ENCODE measurements at regions not wholly inside any gene's neighbourhood (a gene's known extent, or its start where the extent isn't known, plus 50 kb on each side); places are given as distances from the start of the nearest gene placed in this dataset.

DNA sequence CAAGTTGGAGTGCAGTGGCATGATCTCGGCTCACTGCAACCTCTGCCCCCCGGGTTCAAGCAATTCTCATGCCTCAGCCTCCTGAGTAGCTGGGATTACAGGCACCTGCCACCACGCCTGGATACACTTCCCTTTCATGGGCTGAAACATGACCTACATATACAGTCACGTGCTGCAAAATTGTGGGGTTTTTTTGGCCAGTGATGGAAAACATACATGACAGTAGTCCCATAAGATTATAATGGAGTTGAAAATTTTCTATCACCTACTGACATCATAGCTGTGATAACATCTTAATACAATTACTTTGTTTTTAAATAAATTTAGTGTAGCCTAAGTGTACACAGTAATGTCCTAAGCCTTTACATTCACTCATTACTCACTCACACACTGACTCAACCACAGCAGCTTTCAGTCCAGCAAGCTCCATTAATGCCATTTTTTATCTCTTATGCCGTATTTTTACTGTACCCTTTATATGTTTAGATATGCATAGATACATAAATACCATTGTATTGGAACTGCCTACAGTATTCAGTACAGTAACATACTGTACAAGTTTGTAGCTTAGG lies 79.9 kb upstream of the TMEM196 start:
- H3K27ac ChIP-seq, result no peak overlapping the region
- no peak overlapping the region for H3K4me3 ChIP-seq
- no peak for TF ChIP-seq Cebpa-rat (IDR thresholded peaks at IDR 0.05)
- H3K9me3 ChIP-seq (replicated peaks in 1 of 11), result no peaks in the 10 kb centered on the region
- no peaks in the 10 kb centered on the region for H4K20me1 ChIP-seq
- no peak overlapping the region for H3K4me2 ChIP-seq
- no peaks in the 10 kb centered on the region for H3K27me3 ChIP-seq
- no peaks in the 10 kb centered on the region for H3K4me1 ChIP-seq
- no peaks in the 10 kb centered on the region for H3K36me3 ChIP-seq
- H3K9ac ChIP-seq, result no peak overlapping the region

DNA sequence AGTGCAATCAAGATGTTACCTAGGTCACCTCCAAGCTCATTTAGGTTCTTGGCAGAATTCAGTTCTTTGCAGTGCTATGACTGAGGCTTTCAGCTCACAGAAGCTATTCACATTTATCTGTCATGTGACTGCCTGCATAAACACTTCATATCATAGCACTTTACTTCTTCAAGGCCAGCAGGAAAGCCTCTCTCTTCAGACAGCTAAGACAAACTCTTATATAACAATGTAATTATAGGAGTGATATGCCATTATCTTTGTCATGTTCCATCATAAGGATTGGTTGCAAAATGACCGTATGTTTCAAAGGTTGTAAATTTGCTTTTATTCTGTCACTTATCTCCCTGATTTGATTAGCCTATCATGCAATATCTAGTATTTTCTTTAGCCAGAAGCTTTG lies 78.8 kb upstream of the TMEM196 start:
- H3K27ac ChIP-seq, result no peak overlapping the region
- TF ChIP-seq Cebpa-rat (IDR thresholded peaks at IDR 0.05), result no peak
- H3K9me3 ChIP-seq (replicated peaks in 1 of 11), result no peaks in the 10 kb centered on the region

GRCh38 chr7:19851504-19851903 lies 78.1 kb upstream of the TMEM196 start:
- Histone ChIP-seq H3K27me3 (no peaks in the 10 kb centered on the region), H3K4me2 (no peak overlapping the region), H3K4me3 (no peak overlapping the region), H4K20me1 (no peaks in the 10 kb centered on the region), H3K9ac (no peak overlapping the region), H3K36me3 (no peaks in the 10 kb centered on the region), H3K4me1 (no peaks in the 10 kb centered on the region), H3K27ac (no peak overlapping the region), H3K9me3 (replicated peaks in 1 of 11) (no peaks in the 10 kb centered on the region)
- no peak for TF ChIP-seq Cebpa-rat (IDR thresholded peaks at IDR 0.05)

More for the DNA sequence above, 78.8 kb upstream of the TMEM196 start:
- H3K4me2 ChIP-seq, result no peak overlapping the region
- no peak overlapping the region for H3K4me3 ChIP-seq
- H3K9ac ChIP-seq, result no peak overlapping the region
- no peaks in the 10 kb centered on the region for H3K4me1 ChIP-seq
- no peaks in the 10 kb centered on the region for H3K27me3 ChIP-seq
- no peaks in the 10 kb centered on the region for H3K36me3 ChIP-seq
- no peaks in the 10 kb centered on the region for H4K20me1 ChIP-seq

GRCh38 chr7:19834566-19834965 lies 61.1 kb upstream of the TMEM196 start:
- Histone ChIP-seq H4K20me1 (no peaks in the 10 kb centered on the region), H3K9ac (no peak overlapping the region), H3K36me3 (no peaks in the 10 kb centered on the region), H3K4me1 (no peaks in the 10 kb centered on the region), H3K27me3 (no peaks in the 10 kb centered on the region), H3K4me3 (no peak overlapping the region), H3K4me2 (no peak overlapping the region), H3K27ac (no peak overlapping the region), H3K9me3 (replicated peaks in 1 of 11) (no peaks in the 10 kb centered on the region)
- TF ChIP-seq Cebpa-rat (IDR thresholded peaks at IDR 0.05), result no peak

GRCh38 chr7:19830604-19831003 lies 57.2 kb upstream of the TMEM196 start:
- Histone ChIP-seq H3K4me1 (no peaks in the 10 kb centered on the region), H3K27ac (no peak overlapping the region), H3K4me2 (no peak overlapping the region), H4K20me1 (no peaks in the 10 kb centered on the region), H3K9ac (no peak overlapping the region), H3K27me3 (no peaks in the 10 kb centered on the region), H3K36me3 (no peaks in the 10 kb centered on the region), H3K4me3 (no peak overlapping the region), H3K9me3 (replicated peaks in 1 of 11) (no peaks in the 10 kb centered on the region)
- no peak for TF ChIP-seq Cebpa-rat (IDR thresholded peaks at IDR 0.05)

Data from BLaER1 treated with 17β-estradiol and CSF1 and Interleukin-3, amounts not matched to agents 10 nM and 100 nM (cell line).